Loucy (cell line): ENCODE measurements at regions not wholly inside any gene's neighbourhood (a gene's known extent, or its start where the extent isn't known, plus 50 kb on each side); places are given as distances from the start of the nearest gene placed in this dataset.

Experiments used
- H2AFZ ChIP-seq: fragments of 200-600 bp; sonication (generic); 2 replicates; pipeline ENCODE4 v1.6.0; 2016; ENCODE audit warnings: antibody characterized with exemption, mild to moderate bottlenecking, low read length, moderate library complexity
- H3F3A ChIP-seq: fragments of 200-600 bp; 2 replicates; pipeline ENCODE4 v1.6.0; 2016; ENCODE audit warnings: antibody characterized with exemption, low read depth, mild to moderate bottlenecking
- H3K27me3 ChIP-seq: fragments of 200-600 bp; sonication (generic); 2 replicates; pipeline ENCODE4 v1.6.1; 2014; ENCODE audit warnings: low read length, mild to moderate bottlenecking; ENCODE audit not compliant: insufficient read depth, poor library complexity, severe bottlenecking
- H3K36me3 ChIP-seq: fragments of 200-600 bp; sonication (generic); 2 replicates; pipeline ENCODE4 v1.6.1; 2016; ENCODE audit warnings: low read length; ENCODE audit not compliant: insufficient read depth
- H3K4me1 ChIP-seq: fragments of 200-600 bp; sonication (generic); 2 replicates; pipeline ENCODE4 v1.5.1; 2014; ENCODE audit warnings: low read length, mild to moderate bottlenecking; ENCODE audit not compliant: insufficient read depth, poor library complexity, severe bottlenecking
- H3K4me2 ChIP-seq: fragments of 200-600 bp; sonication (generic); 2 replicates; pipeline ENCODE4 v1.6.0; 2014; ENCODE audit warnings: antibody characterized with exemption, low read length, low read depth, mild to moderate bottlenecking; ENCODE audit not compliant: poor library complexity, severe bottlenecking
- H3K4me3 ChIP-seq: fragments of 200-600 bp; sonication (generic); 2 replicates; pipeline ENCODE4 v1.5.1; 2014; ENCODE audit warnings: low read length, mild to moderate bottlenecking, mixed read lengths; ENCODE audit not compliant: poor library complexity, severe bottlenecking
- H3K79me2 ChIP-seq: fragments of 200-600 bp; sonication (generic); 2 replicates; pipeline ENCODE4 v1.6.1; 2014; ENCODE audit warnings: low read length; ENCODE audit not compliant: insufficient read depth
- H3K9ac ChIP-seq: fragments of 200-600 bp; sonication (generic); 2 replicates; pipeline ENCODE4 v1.6.0; 2014; ENCODE audit warnings: mild to moderate bottlenecking, low read depth, low read length, moderate library complexity; ENCODE audit not compliant: poor library complexity, severe bottlenecking
- H3K9me2 ChIP-seq: fragments of 200-600 bp; sonication (generic); replicated peaks from 2 replicates; pipeline ENCODE4 v1.6.1; 2016; ENCODE audit warnings: low read depth, low read length, mixed read lengths
- H3K9me3 ChIP-seq: fragments of 200-600 bp; sonication (generic); 2 replicates; pipeline ENCODE4 v1.6.1; 2014; ENCODE audit warnings: mild to moderate bottlenecking, antibody characterized with exemption, low read length, low read depth; ENCODE audit not compliant: insufficient read depth
- H4K20me1 ChIP-seq: fragments of 200-600 bp; sonication (generic); 2 replicates; pipeline ENCODE4 v1.6.0; 2014; ENCODE audit warnings: antibody characterized with exemption, low read length, mild to moderate bottlenecking; ENCODE audit not compliant: insufficient read depth, poor library complexity, severe bottlenecking
- CTCF ChIP-seq: fragments of 200-600 bp; sonication (generic); conservative IDR thresholded peaks from 2 replicates; pipeline ENCODE4 v1.5.1; 2014; ENCODE audit warnings: mild to moderate bottlenecking, antibody characterized with exemption, low read length
- EZH2phosphoT487 ChIP-seq: fragments of 200-600 bp; IDR thresholded peaks from 2 replicates; pipeline ENCODE4 v1.6.1; 2018; ENCODE audit warnings: antibody characterized with exemption, mild to moderate bottlenecking, moderate library complexity, borderline replicate concordance

DNA sequence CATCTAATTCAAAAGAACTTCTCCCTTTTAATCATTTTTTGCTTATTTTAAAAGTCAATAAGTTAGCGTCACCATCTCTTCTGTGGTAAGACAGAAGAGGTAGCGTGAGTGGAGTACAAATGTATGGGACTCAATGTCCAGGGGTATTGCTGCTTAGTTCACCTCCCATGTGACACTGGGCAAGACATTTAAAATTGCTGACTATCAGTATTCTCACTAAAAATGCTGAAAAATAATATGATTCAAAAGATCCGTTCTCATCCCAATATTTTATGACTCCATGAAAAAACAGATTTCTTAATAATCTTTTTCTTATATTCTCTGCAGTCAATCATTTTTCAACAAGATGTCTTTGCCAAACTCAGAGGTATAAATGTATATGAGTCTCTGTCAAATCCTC, 68.1 kb upstream of the LRRC4C start:
- no peaks in the 10 kb centered on the region for H3K79me2 ChIP-seq

GRCh38 chr11:41532413-41532812, 73.0 kb upstream of the LRRC4C start:
- no peak overlapping the region for H3K4me3 ChIP-seq
- no peaks in the 10 kb centered on the region for H3K36me3 ChIP-seq
- TF ChIP-seq CTCF (no peak), EZH2phosphoT487 (no peak)
- no peaks in the 10 kb centered on the region for H3K27me3 ChIP-seq
- no peak overlapping the region for H2AFZ ChIP-seq
- no peaks in the 10 kb centered on the region for H3F3A ChIP-seq
- no peaks in the 10 kb centered on the region for H3K9me3 ChIP-seq
- H3K9me2 ChIP-seq, result no peaks in the 10 kb centered on the region
- H3K79me2 ChIP-seq, result no peaks in the 10 kb centered on the region
- H3K4me2 ChIP-seq, result no peak overlapping the region
- H4K20me1 ChIP-seq, result no peaks in the 10 kb centered on the region
- H3K4me1 ChIP-seq, result no peaks in the 10 kb centered on the region
- no peak overlapping the region for H3K9ac ChIP-seq

More for the DNA sequence above, 68.1 kb upstream of the LRRC4C start:
- TF ChIP-seq EZH2phosphoT487 (no peak), CTCF (no peak)
- Histone ChIP-seq H3F3A (no peaks in the 10 kb centered on the region), H3K36me3 (no peaks in the 10 kb centered on the region), H3K4me2 (no peak overlapping the region), H3K4me3 (no peak overlapping the region), H3K9me2 (no peaks in the 10 kb centered on the region), H3K4me1 (no peaks in the 10 kb centered on the region), H3K9me3 (no peaks in the 10 kb centered on the region), H3K9ac (no peak overlapping the region), H3K27me3 (no peaks in the 10 kb centered on the region), H4K20me1 (no peaks in the 10 kb centered on the region), H2AFZ (no peak overlapping the region)

DNA sequence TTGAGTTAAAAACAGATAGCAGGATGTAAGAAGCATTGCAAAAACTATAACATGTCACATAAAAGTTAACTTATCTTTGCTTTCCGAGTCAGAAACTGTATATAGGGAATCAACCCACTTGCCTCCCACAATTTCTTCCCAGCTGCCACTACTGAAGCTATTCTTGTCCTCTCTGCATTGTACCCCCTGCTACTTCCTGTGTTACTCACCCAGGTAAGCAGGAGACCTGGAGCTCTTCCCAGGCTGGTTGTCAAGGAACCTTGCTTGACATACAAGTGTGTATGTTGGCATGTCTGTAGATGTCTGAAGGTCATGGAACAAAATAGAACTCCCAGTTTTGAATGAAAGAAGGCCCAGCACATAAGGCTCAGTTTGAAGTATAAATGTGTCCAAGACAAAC, 74.3 kb upstream of the LRRC4C start:
- TF ChIP-seq CTCF (no peak), EZH2phosphoT487 (no peak)
- Histone ChIP-seq H3K4me1 (no peaks in the 10 kb centered on the region), H3F3A (no peaks in the 10 kb centered on the region), H3K9me3 (no peaks in the 10 kb centered on the region), H3K9ac (no peak overlapping the region), H3K4me2 (no peak overlapping the region), H3K4me3 (no peak overlapping the region), H2AFZ (no peak overlapping the region), H3K9me2 (no peaks in the 10 kb centered on the region), H3K36me3 (no peaks in the 10 kb centered on the region), H3K27me3 (no peaks in the 10 kb centered on the region), H4K20me1 (no peaks in the 10 kb centered on the region), H3K79me2 (no peaks in the 10 kb centered on the region)
